HFF-Myc (cell line): ENCODE measurements at regions not wholly inside any gene's neighbourhood (a gene's known extent, or its start where the extent isn't known, plus 50 kb on each side); places are given as distances from the start of the nearest gene placed in this dataset.
A peak's percentile ranks its signal among the peaks of the same experiment; 100 is the strongest.

Experiments used
- DNase-seq: peaks from one replicate; pipeline ENCODE4 v3.0.0-alpha.2; 2011; ENCODE audit warnings: low read depth; ENCODE audit errors: extremely low read depth
- H3K4me3 ChIP-seq: replicated peaks from 2 replicates; pipeline ENCODE4 v1.5.1; 2011; ENCODE audit warnings: low read depth, mild to moderate bottlenecking, control low read depth, low read length
- CTCF ChIP-seq: IDR thresholded peaks from 2 replicates; pipeline ENCODE4 v1.5.1; 2012; ENCODE audit warnings: mild to moderate bottlenecking, low read depth, low read length, control low read depth; ENCODE audit errors: missing control alignments

GRCh38 chr13:64746845-64747244 is 2483.3 kb downstream of the PCDH9 start:
- H3K4me3 ChIP-seq = no peak overlapping the region
- TF ChIP-seq CTCF = no peak
- DNase-seq = no peak

GRCh38 chr13:64740493-64740892 is 2489.6 kb downstream of the PCDH9 start:
- no peak for DNase-seq
- TF ChIP-seq CTCF = no peak
- no peak overlapping the region for H3K4me3 ChIP-seq

GRCh38 chr13:64725492-64725891 is 2504.6 kb downstream of the PCDH9 start:
- H3K4me3 ChIP-seq = no peak overlapping the region
- TF ChIP-seq CTCF = no peak
- no peak for DNase-seq

GRCh38 chr13:64723724-64724123 is 2506.4 kb downstream of the PCDH9 start:
- no peak for TF ChIP-seq CTCF
- H3K4me3 ChIP-seq = no peak overlapping the region
- peak; percentile 63 for DNase-seq

- TF ChIP-seq CTCF = no peak
- no peak for DNase-seq
- no peak overlapping the region for H3K4me3 ChIP-seq
These were observed 2512.0 kb downstream of the PCDH9 start for GRCh38 chr13:64718116-64718515.

- no peak for TF ChIP-seq CTCF
- no peak for DNase-seq
- no peak overlapping the region for H3K4me3 ChIP-seq
These were observed 2513.2 kb downstream of the PCDH9 start for GRCh38 chr13:64716936-64717335.

GRCh38 chr13:64709079-64709478 is 2521.1 kb downstream of the PCDH9 start:
- DNase-seq = peak; percentile 38
- no peak for TF ChIP-seq CTCF
- no peak overlapping the region for H3K4me3 ChIP-seq
